ENCODE measurements at regions not wholly inside any gene's neighbourhood (a gene's known extent, or its start where the extent isn't known, plus 50 kb on each side); places are given as distances from the start of the nearest gene placed in this dataset.

- Histone ChIP-seq H4K8ac (ENCODE audit: extremely low read depth, insufficient read depth, low read length) (no peak overlapping the region), H3K4ac (replicated peaks; ENCODE audit: insufficient read length, low read depth, low read length) (no peak overlapping the region), H3K9me3 (ENCODE audit: insufficient read depth in 2 of 2, low read depth in 1 of 2, low read length in 1 of 2) (no peaks in the 10 kb centered on the region), H2BK120ac (replicated peaks; ENCODE audit: low read depth, low read length) (no peak overlapping the region), H4K91ac (replicated peaks; ENCODE audit: insufficient read length, low read length) (no peak overlapping the region), H4K5ac (ENCODE audit: insufficient read length, low read depth, low read length) (no peak overlapping the region), H4K20me1 (replicated peaks in 1 of 2; ENCODE audit: control insufficient read depth in 1 of 2, insufficient read depth in 2 of 2, low read length in 2 of 2) (no peaks in the 10 kb centered on the region), H3K4me1 (replicated peaks in 1 of 4; ENCODE audit: control insufficient read depth in 3 of 4, insufficient read depth in 4 of 4, low read length in 3 of 4) (no peaks in the 10 kb centered on the region), H2BK5ac (ENCODE audit: low read depth, low read length) (no peak overlapping the region), H3K4me2 (ENCODE audit: insufficient read depth in 1 of 2, low read depth in 2 of 2, low read length in 2 of 2) (no peak overlapping the region), H2BK12ac (ENCODE audit: low read depth, low read length) (no peak overlapping the region), H2BK20ac (ENCODE audit: low read length) (no peak overlapping the region), H3K23me2 (ENCODE audit: low read depth, low read length) (0 out of 2 replicates have a peak, but pooled peaks cover 4% of the 10 kb centered on the region), H3K27ac (ENCODE audit: low read depth, low read length) (no peak overlapping the region), H3K36me3 (ENCODE audit: control insufficient read depth in 2 of 4, insufficient read depth in 4 of 4, low read length in 3 of 4) (no peaks in the 10 kb centered on the region), H3K79me2 (ENCODE audit: control insufficient read depth in 1 of 2, insufficient read depth in 2 of 2, low read length in 2 of 2) (no peaks in the 10 kb centered on the region), H3K18ac (ENCODE audit: extremely low read depth, low read length) (no peak overlapping the region), H2AK5ac (ENCODE audit: low read depth, low read length) (no peak overlapping the region), H3K23ac (ENCODE audit: insufficient read length) (no peak overlapping the region), H2BK15ac (ENCODE audit: low read length) (no peak overlapping the region), H3K14ac (ENCODE audit: insufficient read length) (no peak overlapping the region), H2AFZ (ENCODE audit: low read length) (no peak overlapping the region), H3K56ac (replicated peaks; ENCODE audit: insufficient read length, low read depth, low read length) (no peak overlapping the region), H3K9ac (replicated peaks in 1 of 4; ENCODE audit: extremely low read depth in 1 of 4, low read depth in 3 of 4, low read length in 3 of 4) (no peak overlapping the region), H3K4me3 (ENCODE audit: extremely low read depth in 1 of 4, insufficient read depth in 2 of 4, low read depth in 3 of 4, low read length in 4 of 4) (no peak overlapping the region), H3K27me3 (replicated peaks in 1 of 4; ENCODE audit: control insufficient read depth in 3 of 4, extremely low read depth in 1 of 4, insufficient read depth in 3 of 4, low read length in 3 of 4) (no peaks in the 10 kb centered on the region), H3K79me1 (ENCODE audit: low read depth, low read length) (no peaks in the 10 kb centered on the region)
- TF ChIP-seq, protein P1, sequence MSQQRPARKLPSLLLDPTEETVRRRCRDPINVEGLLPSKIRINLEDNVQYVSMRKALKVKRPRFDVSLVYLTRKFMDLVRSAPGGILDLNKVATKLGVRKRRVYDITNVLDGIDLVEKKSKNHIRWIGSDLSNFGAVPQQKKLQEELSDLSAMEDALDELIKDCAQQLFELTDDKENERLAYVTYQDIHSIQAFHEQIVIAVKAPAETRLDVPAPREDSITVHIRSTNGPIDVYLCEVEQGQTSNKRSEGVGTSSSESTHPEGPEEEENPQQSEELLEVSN (IDR thresholded peaks at IDR 0.05): no peak
- TF ChIP-seq POU5F1 (IDR thresholded peaks at IDR 0.05; ENCODE audit: low read depth, low read length) (no peak), TCF12 (IDR thresholded peaks at IDR 0.05; ENCODE audit: low read depth, low read length) (no peak), KDM1A (IDR thresholded peaks at IDR 0.05; ENCODE audit: borderline replicate concordance, low read length) (no peak), GTF2F1 (IDR thresholded peaks at IDR 0.05; ENCODE audit: borderline replicate concordance, low read depth, low read length) (no peak), CBX8 (IDR thresholded peaks at IDR 0.05; ENCODE audit: borderline replicate concordance, low read depth, low read length) (no peak), ASH2L (IDR thresholded peaks at IDR 0.05; ENCODE audit: low read length) (no peak), CTBP2 (IDR thresholded peaks at IDR 0.05; ENCODE audit: borderline replicate concordance, insufficient read depth, insufficient read length, low read length) (no peak), KDM4A (IDR thresholded peaks at IDR 0.05; ENCODE audit: low read depth, low read length, severe bottlenecking) (no peak), SP2 (IDR thresholded peaks at IDR 0.05; ENCODE audit: low read length) (no peak), SP4 (IDR thresholded peaks at IDR 0.05; ENCODE audit: low read length) (no peak), SRF (IDR thresholded peaks at IDR 0.05; ENCODE audit: low read depth, low read length) (no peak), YY1 (IDR thresholded peaks at IDR 0.05; ENCODE audit: low read depth, low read length) (no peak)
- TF ChIP-seq, protein P2, sequence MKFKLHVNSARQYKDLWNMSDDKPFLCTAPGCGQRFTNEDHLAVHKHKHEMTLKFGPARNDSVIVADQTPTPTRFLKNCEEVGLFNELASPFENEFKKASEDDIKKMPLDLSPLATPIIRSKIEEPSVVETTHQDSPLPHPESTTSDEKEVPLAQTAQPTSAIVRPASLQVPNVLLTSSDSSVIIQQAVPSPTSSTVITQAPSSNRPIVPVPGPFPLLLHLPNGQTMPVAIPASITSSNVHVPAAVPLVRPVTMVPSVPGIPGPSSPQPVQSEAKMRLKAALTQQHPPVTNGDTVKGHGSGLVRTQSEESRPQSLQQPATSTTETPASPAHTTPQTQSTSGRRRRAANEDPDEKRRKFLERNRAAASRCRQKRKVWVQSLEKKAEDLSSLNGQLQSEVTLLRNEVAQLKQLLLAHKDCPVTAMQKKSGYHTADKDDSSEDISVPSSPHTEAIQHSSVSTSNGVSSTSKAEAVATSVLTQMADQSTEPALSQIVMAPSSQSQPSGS (IDR thresholded peaks at IDR 0.05; ENCODE audit: low read length): no peak
- DNase-seq (ENCODE audit: low read depth in 1 of 2, low spot score in 2 of 2) (no peak), FAIRE-seq (no peak)
- ChIA-PET POLR2A (ENCODE audit: partially characterized antibody) (no interaction called here), CTCF (ENCODE audit: partially characterized antibody) (no interaction called here)
- 97% methylated on average over 3 of the region's 3 CpGs; no CpG with 5 or more reads in 1 of the 2 experiments for WGBS, 2 experiments (ENCODE audit: extremely low coverage in 1 of 2, insufficient coverage in 1 of 2, insufficient read length in 1 of 2, insufficient replicate concordance in 2 of 2, low coverage in 1 of 2, low lambda C conversion rate in 2 of 2, missing lambda C conversion rate in 1 of 2)
Measured at GRCh38 chr5:74140409-74140808, 500.1 kb downstream of the ENC1 start.
